ENCODE measurements at regions not wholly inside any gene's neighbourhood (a gene's known extent, or its start where the extent isn't known, plus 50 kb on each side); places are given as distances from the start of the nearest gene placed in this dataset.

DNA sequence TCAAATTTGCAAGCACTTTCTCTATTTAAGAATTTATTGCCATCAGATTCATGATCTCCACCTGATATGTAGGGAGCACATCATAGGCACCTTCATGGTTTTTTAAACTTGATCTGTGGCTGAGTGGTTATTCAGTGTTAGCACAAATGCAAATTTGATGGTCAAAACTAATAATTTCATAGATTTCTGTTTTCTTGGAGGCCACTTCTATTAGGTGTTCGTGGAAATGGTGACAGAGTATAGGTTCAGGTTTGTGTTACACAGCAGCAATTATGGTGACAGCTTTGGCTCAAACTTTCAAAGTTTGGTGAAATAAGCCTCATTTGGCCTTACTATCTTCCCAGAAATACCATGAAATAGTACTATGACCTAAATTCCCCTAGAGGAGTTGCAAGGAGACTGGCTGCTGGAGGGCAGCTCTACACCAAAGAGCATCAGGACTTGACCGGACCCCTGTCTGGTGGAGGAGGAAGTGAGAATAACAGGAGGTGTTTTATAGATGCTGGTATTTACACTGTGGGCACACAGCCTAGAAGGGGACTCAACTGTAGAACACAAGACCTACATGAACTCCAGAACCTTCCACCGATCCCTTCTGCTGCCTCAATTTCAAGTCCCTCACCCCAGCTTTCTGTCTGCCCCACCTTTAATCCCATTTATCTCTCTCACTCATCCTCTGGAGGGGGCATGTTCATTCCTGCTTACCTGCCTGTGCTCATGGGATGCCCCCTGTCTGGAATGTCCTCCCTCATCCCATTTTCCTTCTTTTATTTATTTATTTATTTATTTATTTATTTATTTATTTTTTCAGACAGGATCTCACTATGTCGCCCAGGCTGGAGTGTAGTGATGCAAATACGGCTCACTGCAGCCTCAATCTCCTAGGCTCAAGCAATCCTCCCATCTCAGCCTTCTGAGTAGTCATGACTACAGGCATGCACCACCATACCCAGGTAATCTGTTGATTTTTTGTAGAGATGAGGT is 132.9 kb upstream of the SIX2 start:
- no peak for DNase-seq (ENCODE audit: low read depth in 2 of 2)

DNA sequence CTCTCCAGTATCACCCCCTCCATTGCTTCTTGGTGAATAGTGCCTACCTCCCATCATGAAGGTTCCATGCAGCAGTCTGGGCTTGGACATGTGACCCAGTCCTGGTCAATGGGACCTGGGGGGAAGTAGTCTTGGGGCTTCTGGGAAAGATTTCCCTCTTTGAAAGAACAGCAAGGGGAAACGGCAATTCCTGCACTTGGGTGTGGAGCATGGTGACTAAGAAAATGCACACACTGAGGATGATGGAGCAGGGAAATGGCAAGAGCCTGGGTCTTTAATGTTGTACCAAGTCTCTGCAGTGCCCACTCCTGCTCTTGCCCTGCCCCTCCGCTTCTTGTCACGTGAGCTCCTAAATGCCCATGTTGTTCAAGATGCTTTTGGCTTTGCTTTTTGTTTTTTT is 131.4 kb upstream of the SIX2 start:
- DNase-seq (ENCODE audit: low read depth in 2 of 2), result no peak

DNA sequence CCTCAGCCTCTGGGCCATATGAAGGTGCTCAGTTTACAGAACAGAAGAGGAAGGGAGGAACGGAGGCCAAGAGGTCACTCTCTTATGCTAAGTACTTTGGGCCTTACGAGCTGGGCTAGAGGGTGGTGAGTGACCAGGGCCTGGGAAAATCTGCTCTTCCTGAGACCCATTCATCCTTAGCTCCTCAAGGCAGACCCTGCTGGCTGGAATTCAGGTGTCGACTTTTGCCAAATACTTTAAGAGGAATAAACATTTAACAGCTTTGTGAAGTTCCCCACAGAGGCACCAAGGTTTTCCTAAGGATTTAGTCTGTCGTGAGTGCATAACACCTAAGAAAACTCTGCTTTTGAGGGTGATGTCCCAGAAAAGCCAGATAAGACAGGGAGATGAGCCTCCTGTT is 129.7 kb upstream of the SIX2 start:
- no peak for DNase-seq (ENCODE audit: low read depth in 2 of 2)

DNA sequence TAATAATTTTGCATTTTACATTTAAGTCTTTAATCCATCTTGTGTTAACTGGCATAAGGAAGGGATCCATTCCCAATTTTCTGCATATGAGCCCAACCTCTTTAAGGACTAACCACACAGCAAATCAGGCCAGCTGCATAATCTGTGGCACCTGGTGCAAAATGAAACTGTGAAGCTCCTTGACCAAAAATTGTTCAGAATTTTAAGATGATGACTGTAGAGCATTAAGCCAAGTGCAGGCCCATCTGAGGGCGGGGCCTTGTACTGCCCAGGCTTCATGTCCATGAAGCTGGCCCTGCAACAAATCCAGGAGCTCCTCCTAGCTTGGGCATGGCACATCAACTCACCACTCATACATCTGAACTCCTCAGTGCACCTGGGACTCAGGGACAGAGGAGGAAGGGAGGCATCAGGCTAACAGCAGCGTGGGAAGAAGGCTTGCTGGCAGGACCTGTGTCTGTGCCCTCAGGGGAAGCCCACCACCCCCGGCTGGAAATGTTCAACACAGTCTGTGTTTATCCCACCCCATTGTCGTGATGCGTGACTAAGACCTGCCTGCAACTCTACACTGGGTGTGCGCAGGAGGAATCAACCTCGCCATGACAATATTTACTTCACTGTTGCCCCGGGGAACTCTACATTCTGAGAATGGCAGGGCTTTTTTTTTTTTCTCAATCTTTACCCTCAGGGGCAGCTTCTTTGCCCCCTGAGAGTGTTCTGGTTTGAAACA is 128.9 kb upstream of the SIX2 start:
- no peak for DNase-seq (ENCODE audit: low read depth in 2 of 2)

DNA sequence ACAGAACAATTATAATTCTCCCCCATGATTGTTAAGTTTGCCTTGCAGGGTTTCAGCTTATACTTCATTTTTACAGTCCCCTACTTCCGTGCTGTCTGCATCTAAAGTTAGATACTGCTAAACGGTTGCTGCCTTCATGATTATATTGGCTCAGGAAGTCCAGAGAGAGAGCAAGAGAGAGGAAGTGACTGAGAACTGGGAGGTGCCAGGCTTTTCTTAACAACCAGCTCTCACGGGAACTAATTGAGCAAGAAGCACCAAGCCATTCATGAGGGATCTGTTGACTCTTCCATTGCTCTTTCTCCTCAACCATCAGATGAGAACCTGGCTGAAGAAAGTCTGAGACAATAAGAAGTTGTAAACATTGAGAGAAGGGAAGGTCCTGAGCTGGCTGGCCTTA is 125.5 kb upstream of the SIX2 start:
- no peak for DNase-seq (ENCODE audit: low read depth in 2 of 2)

DNA sequence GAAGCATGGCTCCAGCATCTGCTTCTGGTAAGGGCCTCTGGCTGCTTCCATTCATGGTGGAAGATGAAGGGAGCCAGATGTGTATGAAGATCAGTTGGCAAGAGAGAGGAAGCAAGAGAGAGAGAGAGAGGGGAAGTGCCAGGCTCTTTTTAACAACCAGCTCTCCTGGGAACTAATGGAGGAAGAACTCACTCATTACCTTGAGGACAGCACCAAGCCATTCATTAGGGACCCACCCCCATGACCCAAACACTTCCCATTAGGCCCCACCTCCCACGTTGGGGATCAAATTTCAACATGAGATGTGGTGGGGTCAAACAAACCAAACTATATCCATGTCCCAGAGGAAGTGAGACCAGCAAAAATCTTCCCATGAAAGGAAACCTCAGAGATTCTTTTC is 124.8 kb upstream of the SIX2 start:
- no peak for DNase-seq (ENCODE audit: low read depth in 2 of 2)

DNA sequence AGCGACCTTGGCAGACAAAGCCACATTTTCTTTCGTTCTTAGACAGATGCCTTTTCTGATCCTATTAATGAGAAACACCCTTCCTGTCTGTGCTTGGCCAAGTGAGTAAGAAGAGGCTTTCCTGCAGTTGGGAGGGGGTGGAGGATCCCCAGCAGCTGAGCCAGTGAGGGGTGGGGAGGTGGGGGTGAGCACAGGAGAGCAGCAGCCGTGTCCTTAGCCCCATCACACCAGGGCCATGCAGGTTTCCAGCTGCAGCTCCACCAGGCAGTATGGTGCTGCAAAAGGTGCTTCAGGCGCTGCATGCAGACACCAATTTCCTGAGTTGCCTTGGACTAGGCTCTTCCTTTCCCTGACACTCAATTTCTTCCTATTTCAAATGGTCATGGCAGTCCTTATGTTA is 123.3 kb upstream of the SIX2 start:
- DNase-seq (ENCODE audit: low read depth in 2 of 2), result no peak

DNA sequence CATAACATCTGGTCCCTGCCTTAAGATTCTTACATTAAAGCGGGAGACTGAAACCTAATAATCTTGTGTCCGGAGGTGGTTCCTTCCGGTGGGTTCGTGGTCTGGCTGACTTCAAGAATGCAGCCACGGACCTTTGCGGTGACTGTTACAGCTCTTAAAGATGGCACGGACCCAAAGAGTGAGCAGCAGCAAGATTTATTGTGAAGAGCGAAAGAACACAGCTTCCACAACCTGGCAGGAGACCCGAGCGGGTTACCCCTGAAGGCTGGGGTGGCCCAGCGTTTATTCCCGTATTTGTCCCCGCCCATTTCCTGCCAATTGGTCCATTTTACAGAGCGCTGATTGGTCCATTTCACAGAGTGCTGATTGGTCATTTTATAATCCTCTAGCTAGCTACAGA is 122.3 kb upstream of the SIX2 start:
- DNase-seq (ENCODE audit: low read depth in 2 of 2), result no peak

DNA sequence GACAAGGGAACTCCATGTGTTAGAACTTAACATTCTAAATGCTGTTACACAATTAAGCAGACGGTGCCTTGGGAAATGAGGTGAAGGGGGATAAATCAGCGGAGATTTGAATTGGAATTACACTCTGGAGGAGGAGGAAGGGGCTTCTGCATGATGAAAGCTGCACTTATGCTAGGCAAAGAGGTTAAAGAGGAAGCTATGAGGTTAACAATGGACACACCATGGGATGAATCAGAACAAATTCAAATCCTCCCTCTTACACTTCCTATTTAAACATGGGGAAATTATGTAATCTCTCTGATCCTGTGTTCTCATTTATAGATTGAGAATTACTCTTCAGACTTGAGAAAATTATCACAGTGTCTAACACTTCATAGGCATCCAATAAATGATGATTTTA is 121.5 kb upstream of the SIX2 start:
- DNase-seq (ENCODE audit: low read depth in 2 of 2), result no peak

DNA sequence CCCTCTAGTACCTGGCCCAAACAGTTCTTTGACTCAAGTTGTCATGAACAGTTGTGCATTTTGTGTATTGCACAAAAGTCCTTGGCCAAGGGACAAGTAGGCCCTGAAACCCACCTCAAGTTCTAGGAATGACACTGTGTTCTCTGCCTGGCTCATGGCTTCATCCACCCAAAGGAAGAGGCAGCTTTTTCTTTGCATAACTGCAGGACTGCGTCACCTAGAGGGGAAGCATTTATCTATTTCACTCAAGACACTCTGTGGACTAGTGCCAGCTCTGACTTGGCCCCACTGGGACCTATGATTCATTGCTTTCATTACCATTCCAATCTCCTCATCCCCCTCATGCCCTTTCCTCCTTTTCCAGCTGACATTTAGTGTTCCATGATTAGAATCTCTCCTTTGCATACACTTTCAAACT is 119.3 kb upstream of the SIX2 start:
- DNase-seq (ENCODE audit: low read depth in 2 of 2), result no peak

DNA sequence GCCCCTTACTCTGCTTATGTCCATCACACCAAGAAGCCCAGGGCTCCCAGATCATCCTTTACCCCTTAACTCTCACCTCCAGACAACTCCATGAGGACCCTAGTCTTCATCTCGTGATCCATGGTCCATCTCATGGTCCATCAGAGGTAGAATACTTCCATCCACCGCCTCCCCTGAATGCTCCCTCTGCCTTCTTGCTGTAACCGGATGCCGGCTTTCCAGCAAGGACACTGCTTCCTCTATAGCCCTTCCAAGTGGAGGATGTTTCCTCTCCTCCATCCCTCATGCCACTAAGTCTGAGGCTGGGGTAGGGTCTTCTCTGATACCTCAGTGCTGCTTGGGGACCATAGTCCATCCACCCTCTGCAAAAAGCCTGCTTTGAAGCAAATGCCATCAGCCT is 118.6 kb upstream of the SIX2 start:
- DNase-seq (ENCODE audit: low read depth in 2 of 2), result no peak

DNA sequence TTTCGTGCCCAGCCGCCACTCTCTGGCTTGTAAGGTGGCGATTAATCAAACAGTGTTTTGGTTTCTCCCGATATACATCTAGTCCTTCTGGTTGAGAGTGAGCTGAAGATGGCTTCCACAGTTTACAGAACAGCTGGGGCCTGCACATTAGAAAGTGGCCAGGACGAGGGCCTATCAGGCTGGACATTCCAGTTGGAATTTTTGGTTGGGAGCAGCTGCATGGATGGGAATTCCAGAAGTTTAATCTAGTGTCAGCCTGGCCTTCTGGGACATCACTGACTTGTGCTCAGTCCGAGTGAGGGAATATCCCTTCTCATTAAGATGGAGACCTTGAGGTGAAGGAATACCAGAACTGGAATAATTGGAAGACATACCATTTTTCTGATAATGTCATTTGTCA is 118.1 kb upstream of the SIX2 start:
- DNase-seq (ENCODE audit: low read depth in 2 of 2), result no peak

DNA sequence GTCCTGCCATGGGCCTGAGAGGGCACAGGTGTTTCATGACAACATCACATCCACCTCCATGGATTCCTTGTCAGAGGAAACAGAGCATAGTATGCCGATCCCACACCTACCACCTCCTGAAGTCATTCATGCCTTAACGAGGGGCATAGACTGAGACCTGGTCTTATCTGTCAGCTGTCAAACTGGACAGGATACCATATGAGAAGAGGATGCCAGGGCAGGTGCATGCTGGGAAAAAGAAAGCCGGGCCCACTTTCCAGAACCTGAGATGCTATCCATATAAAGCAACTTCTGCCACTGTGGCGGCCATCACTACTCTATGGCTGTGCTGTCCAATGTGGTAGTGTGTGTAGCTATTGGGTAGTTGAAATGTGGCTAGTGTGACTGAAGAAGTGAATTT is 116.0 kb upstream of the SIX2 start:
- DNase-seq (ENCODE audit: low read depth in 2 of 2), result no peak

DNA sequence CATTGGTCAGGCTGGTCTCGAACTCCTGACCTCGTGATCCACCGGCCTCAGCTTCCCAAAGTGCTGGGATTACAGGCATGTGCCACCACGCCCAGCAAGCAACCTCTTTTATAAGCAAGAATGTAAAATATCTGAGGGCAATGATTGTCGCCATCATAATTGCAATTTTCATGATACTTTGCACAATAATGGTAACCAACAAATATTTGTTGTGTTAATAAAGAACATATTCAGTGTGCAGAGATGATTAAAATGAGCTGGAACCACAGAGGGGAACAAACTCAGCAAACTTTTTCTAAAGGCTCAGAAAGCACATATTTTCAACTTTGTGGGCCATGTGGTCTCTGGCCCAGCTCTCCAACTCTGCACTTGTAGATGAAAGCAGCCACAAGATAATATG is 115.2 kb upstream of the SIX2 start:
- DNase-seq (ENCODE audit: low read depth in 2 of 2), result no peak

DNA sequence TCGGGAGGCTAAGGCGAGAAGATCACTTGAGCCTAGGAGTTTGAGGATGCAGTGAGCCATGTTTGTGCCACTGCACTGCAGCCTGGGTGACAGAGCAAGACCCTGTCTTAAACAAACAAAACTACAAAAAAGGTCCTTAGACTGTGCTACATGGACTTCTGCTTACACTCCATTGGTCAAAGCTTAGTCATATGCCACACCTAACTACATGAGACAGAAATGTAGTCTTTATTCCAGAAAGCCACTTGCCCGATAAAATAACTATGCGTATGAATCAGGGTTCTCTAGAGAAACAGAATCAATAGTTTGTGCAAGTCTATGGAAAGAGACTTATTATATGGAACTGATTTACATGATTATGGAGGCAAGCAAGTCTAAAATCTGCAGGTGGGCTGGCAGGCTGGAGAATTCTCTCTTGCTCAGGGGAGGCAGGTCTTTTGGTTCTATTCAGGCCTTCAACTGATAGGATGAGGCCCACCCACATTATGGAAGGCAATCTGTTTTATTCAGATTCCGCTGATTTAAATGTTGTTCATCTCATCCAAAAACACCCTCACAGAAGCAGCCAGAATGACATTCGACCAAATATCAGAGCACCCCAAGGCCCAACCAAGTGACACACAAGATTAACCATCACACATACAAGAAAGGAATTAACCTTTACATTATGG is 114.4 kb upstream of the SIX2 start:
- DNase-seq (ENCODE audit: low read depth in 2 of 2), result no peak

DNA sequence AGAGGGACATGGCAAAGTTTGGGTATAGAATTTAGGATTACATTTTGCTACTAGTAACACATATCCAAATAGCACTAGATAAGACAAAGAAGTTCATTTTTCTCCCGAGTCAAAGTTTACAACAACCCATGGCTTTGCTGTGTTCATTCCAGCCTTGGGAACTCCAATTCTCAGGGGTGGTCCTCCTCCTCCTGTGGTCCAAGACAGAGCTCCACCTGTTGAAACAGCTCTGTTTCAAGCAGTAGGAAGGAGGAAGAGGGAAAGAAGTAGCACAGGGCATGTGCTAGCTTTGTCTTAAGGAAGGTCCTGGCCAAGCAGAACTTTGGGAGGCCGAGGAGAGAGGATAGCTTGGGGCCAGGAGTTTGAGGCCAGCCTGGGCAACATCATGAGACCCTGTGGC is 113.8 kb upstream of the SIX2 start:
- no peak for DNase-seq (ENCODE audit: low read depth in 2 of 2)

DNA sequence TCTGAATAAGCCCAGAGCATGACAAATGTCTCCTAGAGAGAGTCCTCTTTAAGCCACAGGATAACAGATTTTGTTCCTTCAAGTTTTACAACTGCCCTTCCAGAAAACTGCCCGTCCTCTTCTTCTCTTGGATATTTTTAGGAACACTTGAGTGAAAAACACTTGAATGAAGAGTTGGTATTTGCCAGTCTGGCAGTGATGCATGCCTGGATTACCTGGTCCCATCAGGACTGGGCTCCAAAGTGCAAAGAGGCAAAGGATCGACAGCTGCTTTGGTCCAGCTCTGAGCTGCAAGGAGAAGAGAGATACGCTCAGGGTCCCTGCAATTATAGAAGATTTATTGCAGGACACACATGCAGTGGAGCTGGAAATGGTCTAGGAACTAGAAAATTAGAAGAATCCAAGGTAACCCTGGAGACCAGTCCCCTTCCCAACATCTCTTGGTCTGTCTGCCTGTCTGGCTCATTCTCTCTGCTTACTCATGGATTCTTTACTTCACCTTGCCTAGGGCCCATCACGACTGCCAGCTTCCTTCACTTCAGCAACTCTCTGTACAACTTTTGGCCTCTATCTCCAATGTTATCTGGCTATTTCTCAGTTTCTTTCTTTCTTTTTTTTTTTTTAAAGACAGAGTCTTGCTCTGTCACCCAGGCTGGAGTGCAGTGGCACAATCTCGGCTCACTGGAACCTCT is 112.1 kb upstream of the SIX2 start:
- DNase-seq (ENCODE audit: low read depth in 2 of 2), result no peak

DNA sequence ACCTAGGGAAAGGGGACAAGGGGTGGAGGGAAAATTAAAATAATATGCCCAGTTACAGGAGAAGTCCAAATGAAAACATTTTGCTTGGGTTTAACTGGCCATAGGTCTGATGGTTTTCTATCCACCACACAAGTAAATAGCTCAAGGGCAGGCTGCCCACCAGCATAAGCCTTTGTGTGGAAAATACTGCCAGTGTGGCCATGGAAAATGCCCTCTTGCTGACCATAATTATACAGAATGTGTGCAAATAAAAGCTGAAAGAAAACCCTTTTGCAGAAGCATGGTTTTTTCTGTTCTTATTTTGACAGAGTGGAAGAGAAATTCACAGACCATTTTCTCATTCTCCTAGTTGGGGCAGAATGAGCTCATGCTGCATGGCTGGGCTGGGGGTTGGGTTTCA is 111.3 kb upstream of the SIX2 start:
- no peak for DNase-seq (ENCODE audit: low read depth in 2 of 2)

DNA sequence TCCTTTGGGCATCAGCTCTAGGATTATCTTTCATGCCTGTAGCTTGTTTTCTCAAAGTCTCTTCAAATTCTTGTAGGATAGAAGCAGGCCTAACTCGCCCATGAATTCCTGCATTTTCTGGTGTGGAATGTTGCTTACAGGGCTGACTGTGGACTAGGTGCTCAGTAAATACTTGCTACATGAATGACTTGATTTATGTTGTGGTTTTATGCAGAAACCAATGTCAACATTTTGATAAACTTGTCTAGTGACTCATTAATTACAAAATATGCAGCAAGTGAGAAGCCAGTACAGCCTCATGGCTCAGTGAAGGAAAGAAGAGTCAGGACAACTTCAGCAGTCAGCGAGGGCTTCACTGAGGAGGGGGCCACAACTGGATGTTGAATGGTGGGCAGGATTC is 110.6 kb upstream of the SIX2 start:
- no peak for DNase-seq (ENCODE audit: low read depth in 2 of 2)

DNA sequence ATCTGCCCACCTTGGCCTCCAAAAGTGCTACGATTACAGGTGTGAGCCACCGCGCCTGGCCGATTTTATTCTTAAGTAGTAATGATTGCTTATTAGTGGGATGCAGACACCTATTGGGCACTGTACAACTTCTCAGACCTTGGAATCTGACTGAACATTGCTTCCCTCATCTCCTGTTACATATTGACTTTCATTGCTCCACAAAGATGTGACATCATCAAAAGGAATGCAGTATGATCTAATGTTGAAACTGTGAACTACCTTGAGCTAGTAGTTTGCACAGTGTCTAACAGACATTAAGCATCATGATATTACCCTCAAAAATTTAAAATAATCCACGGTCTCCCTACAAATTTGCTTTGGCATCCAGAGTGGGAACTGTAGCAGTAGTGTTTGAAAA is 109.8 kb upstream of the SIX2 start:
- no peak for DNase-seq (ENCODE audit: low read depth in 2 of 2)

DNA sequence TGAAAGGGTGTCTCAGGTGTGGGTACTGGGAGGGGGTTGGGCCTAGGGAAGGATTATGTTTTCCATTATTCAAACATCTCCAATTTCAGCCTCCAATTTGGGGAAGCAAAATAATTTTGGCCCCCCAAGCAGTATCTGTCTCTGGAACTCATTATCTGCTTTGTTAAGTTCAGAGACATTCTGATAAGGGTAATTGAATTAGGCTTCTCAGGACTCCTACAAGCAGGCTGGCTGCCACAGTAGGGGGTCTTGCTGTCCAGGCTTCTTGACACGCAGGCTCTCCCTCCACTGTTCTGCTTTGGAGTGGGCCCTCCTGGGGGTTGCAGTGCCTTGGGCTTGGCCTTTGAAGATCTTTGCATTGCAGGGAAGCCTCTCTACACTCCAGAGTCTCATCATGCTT is 108.1 kb upstream of the SIX2 start:
- DNase-seq (ENCODE audit: low read depth in 2 of 2), result no peak

DNA sequence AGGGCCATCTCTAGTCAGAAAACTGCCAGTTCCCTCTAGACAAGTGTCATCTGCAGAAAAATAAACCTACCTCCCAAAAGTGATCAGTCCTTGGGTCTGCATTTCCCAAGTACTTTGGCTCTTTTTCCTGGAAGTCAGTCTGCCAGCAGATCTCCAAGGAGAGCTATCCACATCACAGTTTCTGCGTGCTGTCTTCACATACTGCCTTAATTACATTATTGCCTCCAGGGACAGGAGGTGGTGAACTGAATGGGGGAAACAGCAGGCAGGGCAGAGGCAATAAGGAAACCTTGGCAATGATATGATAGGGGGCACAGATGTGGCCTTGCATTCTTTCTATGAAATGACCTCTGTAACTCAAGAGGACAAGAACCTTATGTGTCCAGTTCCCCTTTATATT is 105.9 kb upstream of the SIX2 start:
- DNase-seq (ENCODE audit: low read depth in 2 of 2), result no peak
